ENCODE measurements at regions not wholly inside any gene's neighbourhood (a gene's known extent, or its start where the extent isn't known, plus 50 kb on each side); places are given as distances from the start of the nearest gene placed in this dataset.

DNA sequence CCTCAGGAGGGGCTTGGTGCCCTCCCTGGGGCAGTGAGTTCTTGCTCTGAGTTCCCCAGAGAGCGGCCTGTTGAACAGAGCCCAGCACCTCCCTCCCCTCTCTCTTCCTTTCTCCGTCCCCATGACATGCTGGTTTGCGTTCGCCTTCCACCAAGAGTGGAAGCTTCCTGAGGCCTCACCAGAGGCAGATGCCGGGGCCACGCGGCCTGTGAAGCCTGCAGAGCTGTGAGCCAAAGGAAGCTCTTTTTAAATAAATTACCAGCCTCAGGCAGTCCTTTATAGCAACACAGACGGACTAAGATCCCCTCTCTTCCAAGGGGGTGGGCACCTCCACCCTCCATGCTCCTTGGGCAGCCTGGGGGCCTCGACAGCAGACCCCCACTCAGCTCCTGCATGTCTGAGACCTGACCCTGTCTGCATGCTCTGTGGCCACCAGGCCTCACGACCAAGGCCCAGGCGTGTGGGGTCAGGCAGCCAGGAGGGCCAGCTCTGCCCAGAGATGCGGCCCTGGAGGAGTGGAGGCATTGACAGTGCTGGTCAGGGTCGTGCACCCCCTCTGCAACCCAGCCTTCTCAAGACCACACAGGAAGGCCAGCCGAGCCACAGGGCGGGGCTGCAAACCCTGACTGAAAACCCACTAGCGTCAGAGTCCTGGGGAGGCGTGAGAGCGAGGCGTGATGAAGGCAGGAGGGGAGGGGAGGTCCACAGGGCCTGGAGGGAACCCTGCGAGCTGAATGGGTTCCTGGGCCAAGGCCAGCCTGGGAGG is 54.6 kb upstream of the ADGRA1 start:
- TF ChIP-seq, protein P1, sequence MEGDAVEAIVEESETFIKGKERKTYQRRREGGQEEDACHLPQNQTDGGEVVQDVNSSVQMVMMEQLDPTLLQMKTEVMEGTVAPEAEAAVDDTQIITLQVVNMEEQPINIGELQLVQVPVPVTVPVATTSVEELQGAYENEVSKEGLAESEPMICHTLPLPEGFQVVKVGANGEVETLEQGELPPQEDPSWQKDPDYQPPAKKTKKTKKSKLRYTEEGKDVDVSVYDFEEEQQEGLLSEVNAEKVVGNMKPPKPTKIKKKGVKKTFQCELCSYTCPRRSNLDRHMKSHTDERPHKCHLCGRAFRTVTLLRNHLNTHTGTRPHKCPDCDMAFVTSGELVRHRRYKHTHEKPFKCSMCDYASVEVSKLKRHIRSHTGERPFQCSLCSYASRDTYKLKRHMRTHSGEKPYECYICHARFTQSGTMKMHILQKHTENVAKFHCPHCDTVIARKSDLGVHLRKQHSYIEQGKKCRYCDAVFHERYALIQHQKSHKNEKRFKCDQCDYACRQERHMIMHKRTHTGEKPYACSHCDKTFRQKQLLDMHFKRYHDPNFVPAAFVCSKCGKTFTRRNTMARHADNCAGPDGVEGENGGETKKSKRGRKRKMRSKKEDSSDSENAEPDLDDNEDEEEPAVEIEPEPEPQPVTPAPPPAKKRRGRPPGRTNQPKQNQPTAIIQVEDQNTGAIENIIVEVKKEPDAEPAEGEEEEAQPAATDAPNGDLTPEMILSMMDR (IDR thresholded peaks at IDR 0.05) = no peak
- no peak for TF ChIP-seq POLR2A (IDR thresholded peaks at IDR 0.05)

Measured in Peyer's patch (tissue), 4 donors.